ENCODE measurements at regions not wholly inside any gene's neighbourhood (a gene's known extent, or its start where the extent isn't known, plus 50 kb on each side); places are given as distances from the start of the nearest gene placed in this dataset.

DNA sequence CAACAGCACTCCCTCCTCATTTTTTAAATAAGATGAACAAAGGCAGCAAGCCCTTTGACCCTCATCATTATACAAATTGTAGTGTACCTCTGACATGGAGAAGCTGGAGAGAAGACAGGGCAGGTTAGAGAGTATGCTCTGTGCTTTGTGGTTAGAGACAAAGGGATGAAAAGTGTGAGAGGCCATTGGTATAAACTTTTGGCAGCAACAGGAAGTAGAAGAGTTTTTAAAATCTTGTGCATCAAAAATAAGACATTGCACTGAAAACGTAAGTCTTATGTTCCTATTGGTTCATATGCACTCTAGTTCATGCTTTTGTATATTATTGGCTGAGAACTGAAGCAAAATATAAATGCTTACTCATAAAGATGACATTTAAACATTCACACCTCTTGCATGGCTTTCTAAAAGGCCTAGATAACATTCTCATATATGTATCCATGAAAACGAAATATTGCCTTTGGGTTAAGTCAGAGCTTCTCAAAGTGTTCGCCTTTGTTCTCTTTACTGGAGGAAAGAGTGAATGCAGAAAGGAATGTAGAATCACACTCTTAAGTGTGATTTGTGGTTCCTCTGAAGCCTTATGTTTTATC, 158.0 kb downstream of the PALM2AKAP2 start:
- H3K4me3 ChIP-seq (ENCODE audit: insufficient read depth, low read depth, low read length), result no peak overlapping the region
- DNase-seq, result no peak
- no peaks in the 10 kb centered on the region for H3K27me3 ChIP-seq (ENCODE audit: control insufficient read depth, insufficient read depth, low read length)
- H3K36me3 ChIP-seq (replicated peaks; ENCODE audit: control insufficient read depth, insufficient read depth, low read length), result no peaks in the 10 kb centered on the region

DNA sequence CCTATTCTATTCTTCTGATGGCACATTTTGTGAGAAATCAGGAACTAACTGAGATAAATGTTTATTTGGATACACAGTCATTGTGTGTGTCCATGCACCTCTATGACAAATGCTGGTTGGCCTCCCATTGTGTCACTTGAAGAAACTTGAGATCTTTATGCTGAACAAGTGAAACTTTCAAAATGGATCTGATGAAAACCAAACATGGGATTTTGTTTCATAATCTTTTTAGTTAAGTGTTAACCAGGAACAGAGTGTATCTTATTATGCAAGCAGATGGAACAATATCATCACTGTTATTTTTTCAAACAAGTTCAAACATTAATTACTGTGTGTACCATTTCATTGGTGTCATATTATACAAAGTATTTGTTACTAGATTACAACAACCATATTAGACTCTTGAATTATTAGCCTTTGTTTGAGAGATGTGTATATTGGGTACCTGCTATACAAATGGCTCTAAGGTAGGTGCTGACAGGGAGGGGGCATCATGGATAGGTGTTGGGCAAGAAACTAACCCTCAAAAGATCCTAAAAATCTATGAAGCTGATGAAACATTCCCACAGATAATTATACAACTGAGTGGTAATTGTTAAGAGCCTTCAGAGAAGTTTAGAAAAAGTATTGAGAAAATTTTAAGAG, 159.8 kb downstream of the PALM2AKAP2 start:
- Histone ChIP-seq H3K36me3 (replicated peaks; ENCODE audit: control insufficient read depth, insufficient read depth, low read length) (no peaks in the 10 kb centered on the region), H3K27me3 (ENCODE audit: control insufficient read depth, insufficient read depth, low read length) (no peaks in the 10 kb centered on the region), H3K4me3 (ENCODE audit: insufficient read depth, low read depth, low read length) (no peak overlapping the region)
- no peak for DNase-seq

DNA sequence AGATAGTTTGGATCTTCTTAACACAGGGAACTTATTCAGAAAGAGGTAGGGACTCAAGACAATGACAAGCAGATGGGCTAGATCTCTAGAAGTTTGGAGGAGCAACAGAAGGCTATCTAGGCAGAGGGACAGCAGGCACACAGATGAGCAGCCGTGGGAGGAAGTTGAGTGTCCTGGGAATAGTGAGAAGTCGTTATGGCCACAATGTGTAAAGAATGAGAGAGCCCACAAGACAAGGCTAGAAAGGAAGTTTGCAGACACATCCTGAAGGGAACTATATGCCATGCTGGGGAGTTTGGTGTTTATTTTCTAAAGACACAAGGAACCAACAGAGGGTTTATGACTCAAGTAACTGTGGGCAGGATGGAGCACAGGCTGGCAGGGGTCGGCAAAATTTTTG, 160.6 kb downstream of the PALM2AKAP2 start:
- H3K36me3 ChIP-seq (replicated peaks; ENCODE audit: control insufficient read depth, insufficient read depth, low read length), result no peaks in the 10 kb centered on the region
- no peak for DNase-seq
- H3K27me3 ChIP-seq (ENCODE audit: control insufficient read depth, insufficient read depth, low read length), result no peaks in the 10 kb centered on the region
- H3K4me3 ChIP-seq (ENCODE audit: insufficient read depth, low read depth, low read length), result no peak overlapping the region

DNA sequence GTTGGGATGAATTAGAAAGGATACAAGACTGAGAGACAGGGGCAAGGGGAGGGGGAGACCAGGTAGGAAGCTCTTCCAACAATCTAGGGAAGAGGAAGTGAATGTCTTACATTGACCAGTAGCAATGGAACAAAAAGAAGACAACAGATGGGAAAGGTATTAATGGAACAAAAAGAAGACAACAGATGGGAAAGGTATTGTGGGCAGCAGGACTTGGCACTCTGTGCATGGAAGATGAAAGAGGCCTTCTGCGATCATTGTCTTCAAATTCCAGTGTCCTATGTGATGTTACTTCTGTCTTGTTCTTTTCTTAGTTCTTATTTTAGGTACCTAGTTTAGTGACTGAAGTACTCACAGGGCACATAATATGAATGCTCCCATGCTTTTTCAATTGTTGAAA, 161.8 kb downstream of the PALM2AKAP2 start:
- DNase-seq, result no peak

DNA sequence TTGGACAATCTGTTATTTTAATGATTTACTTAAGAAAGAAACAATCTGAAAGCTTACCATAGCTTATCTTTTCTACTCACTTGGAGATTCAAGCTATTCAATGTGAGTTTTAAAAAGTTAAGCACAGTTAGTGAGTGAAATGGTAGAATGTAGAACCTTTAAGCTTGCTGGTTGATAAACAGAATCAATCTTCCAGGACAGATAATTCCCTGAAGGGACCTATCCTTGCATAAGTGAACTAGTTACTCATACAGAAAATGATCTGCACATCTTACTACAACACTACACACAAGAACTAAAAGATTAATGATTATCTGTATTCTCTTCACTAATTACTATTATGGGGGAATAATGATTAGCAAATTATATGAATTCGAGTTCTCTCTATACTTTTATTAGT, 165.6 kb downstream of the PALM2AKAP2 start:
- no peak overlapping the region for H3K4me3 ChIP-seq (ENCODE audit: insufficient read depth, low read depth, low read length)
- H3K27me3 ChIP-seq (ENCODE audit: control insufficient read depth, insufficient read depth, low read length), result no peaks in the 10 kb centered on the region
- H3K36me3 ChIP-seq (replicated peaks; ENCODE audit: control insufficient read depth, insufficient read depth, low read length), result no peaks in the 10 kb centered on the region
- DNase-seq, result no peak

More for the DNA sequence above, 161.8 kb downstream of the PALM2AKAP2 start:
- Histone ChIP-seq H3K27me3 (ENCODE audit: control insufficient read depth, insufficient read depth, low read length) (no peaks in the 10 kb centered on the region), H3K36me3 (replicated peaks; ENCODE audit: control insufficient read depth, insufficient read depth, low read length) (no peaks in the 10 kb centered on the region), H3K4me3 (ENCODE audit: insufficient read depth, low read depth, low read length) (no peak overlapping the region)

DNA sequence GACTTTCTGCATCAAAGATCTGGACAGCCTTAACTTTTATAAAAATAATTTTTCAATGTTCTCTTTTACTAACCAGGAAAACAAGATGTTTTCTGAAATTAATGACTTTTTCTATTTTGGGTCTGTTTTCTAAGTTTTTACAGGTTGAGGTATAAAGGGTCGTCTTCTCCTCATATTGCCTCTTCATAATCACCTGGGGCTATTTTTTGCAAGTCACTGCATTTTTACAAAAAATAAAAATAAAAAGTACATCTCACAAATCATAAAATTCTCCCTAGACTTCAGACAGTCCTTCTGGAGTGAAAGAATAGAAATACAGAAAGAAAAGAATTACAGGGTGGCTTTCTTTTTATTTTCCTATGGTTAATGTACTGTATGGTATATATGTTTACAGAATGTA, 168.5 kb downstream of the PALM2AKAP2 start:
- DNase-seq, result no peak
- no peaks in the 10 kb centered on the region for H3K27me3 ChIP-seq (ENCODE audit: control insufficient read depth, insufficient read depth, low read length)
- H3K36me3 ChIP-seq (replicated peaks; ENCODE audit: control insufficient read depth, insufficient read depth, low read length), result no peaks in the 10 kb centered on the region
- H3K4me3 ChIP-seq (ENCODE audit: insufficient read depth, low read depth, low read length), result no peak overlapping the region

DNA sequence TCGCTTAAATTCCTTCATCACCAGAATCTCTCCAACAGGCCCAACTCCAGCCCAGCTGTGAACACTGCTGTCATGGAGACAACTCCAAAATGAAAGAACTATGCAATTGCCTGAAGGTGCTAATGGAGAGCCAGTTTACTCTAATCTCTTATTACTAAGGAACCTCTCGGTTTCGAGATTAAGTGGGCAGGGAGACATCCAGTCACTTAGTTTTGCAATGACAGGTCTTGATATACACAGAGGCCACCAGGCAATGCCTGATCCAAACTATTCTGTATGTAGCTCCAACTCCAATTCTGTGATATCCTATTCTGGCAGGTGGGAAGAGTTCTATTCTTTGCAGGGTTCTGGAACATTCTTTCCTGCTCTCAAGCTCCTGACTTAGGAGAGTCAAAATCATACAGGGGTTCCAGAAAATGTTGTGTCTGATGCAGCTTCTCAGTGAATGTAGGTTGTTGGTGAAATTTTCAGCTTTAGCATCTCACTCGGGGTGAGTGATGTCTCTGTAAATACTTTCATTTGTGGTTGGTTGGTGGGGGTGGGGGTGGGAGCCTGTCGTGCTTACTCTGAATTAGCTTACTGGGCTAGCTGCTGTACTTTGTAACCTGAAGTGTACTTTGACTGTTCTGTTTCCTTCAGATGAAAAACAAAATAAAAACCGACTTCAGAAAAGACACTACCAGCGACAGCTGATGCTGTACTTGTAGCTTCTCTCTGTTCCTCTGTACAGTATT, 170.9 kb downstream of the PALM2AKAP2 start:
- DNase-seq, result no peak
- Histone ChIP-seq H3K27me3 (ENCODE audit: control insufficient read depth, insufficient read depth, low read length) (no peaks in the 10 kb centered on the region), H3K36me3 (replicated peaks; ENCODE audit: control insufficient read depth, insufficient read depth, low read length) (no peaks in the 10 kb centered on the region), H3K4me3 (ENCODE audit: insufficient read depth, low read depth, low read length) (no peak overlapping the region)

DNA sequence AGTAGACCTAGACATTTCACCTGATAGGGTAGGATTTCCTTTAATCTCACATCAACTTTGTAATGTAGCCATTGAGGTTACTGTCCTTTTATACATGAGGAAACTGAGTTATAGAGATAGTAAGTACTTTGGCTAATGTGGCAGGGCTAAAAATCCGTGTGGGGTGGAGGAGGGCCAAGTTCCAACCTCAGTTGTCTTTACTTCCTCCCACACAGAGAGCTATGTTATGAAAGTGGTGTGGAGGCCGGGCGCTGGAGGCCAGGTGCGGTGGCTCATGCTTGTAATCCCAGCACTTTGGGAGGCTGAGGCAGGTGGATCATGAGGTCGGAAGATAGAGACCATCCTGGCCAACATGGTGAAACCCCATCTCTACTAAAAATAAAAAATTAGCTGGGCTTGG, 173.3 kb downstream of the PALM2AKAP2 start:
- Histone ChIP-seq H3K4me3 (ENCODE audit: insufficient read depth, low read depth, low read length) (no peak overlapping the region), H3K36me3 (replicated peaks; ENCODE audit: control insufficient read depth, insufficient read depth, low read length) (no peaks in the 10 kb centered on the region), H3K27me3 (ENCODE audit: control insufficient read depth, insufficient read depth, low read length) (no peaks in the 10 kb centered on the region)
- DNase-seq, result no peak

DNA sequence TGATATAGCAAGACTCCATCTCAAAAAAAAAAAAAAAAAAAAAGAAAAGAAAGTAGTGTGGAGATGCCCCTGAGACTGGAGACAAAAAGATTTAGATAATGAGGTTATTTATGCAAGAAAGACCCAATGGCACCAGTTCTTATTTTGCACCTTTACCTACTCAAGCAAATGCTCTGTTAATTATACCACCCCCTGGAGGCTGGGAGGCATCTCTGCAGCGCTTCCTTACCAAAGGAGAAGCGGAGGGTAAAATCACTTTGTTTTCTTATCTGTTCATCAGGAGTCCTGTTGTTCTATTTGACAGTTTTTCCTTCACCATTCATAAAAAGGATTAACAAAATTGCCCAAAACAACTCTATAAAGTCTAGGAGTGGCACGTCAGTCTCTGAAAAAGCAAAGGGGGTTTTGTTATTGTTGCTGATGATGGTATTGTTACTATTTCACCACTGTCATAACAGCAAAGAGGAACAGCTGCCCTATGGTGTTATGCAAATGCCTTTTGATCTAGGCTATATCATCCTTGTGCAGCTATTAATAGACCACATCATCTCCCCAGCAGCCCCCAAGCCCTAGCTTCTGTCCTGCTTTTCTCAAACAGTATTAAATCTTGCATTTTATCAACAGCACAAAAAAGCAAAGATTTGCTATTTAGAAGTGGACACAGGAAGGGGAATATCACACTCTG, 174.0 kb downstream of the PALM2AKAP2 start:
- DNase-seq, result peak; percentile 40
- H3K36me3 ChIP-seq (replicated peaks; ENCODE audit: control insufficient read depth, insufficient read depth, low read length), result no peaks in the 10 kb centered on the region
- no peak overlapping the region for H3K4me3 ChIP-seq (ENCODE audit: insufficient read depth, low read depth, low read length)
- no peaks in the 10 kb centered on the region for H3K27me3 ChIP-seq (ENCODE audit: control insufficient read depth, insufficient read depth, low read length)

DNA sequence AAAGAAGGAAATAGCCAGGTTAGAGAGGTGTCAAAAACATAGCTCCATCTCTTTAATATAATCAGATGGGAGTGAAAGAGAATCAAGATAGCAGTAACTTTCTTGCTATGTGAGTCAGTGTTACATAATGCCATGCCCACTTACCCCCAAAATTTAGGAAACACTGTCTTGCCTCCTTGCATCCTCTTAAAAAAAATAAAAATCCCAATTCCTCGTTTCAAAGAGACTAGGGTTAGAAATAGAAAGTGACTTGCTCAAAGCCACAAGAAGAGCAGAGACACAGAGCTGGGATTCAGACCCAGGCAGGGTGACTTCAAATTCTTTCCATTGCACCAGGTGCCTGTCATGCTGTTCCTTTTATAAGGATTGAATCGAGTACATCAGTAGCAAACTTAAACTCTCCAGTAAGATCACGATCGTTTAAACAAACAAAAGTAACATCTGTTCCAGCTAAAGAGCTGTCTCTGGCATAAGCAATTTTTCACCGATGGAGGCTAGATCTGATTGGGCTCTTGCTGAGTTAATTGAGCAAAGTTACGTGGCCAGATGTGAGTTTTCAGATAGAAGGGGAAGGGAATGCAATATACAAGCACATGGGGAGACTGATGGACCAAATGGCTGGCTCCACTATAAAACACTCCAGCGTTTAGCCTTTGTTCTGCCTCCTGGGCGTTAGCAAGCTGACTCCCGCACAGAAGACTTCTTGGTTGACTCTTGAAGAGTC, 176.9 kb downstream of the PALM2AKAP2 start:
- no peak overlapping the region for H3K4me3 ChIP-seq (ENCODE audit: insufficient read depth, low read depth, low read length)
- DNase-seq, result no peak
- H3K27me3 ChIP-seq (ENCODE audit: control insufficient read depth, insufficient read depth, low read length), result no peaks in the 10 kb centered on the region
- no peaks in the 10 kb centered on the region for H3K36me3 ChIP-seq (replicated peaks; ENCODE audit: control insufficient read depth, insufficient read depth, low read length)

DNA sequence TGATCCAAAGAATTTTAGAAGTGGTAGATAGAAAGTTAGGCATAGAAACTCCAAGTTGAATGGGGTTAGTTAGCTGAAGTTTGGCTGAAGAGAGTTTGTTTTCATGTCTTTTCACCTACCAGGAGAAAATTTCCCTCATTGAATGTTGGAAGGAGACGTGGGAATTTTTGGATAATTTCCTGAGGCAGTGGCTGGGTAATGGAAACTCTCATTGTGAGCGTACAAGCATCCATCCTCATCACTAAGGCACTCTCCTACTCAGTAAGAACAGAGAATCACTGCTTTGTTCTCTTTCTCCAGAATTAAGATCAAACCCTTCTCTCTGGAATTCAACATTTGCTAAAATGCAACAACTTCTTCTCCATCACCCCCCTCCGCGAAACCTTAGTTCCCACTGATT, 179.7 kb downstream of the PALM2AKAP2 start:
- DNase-seq, result no peak
- no peaks in the 10 kb centered on the region for H3K27me3 ChIP-seq (ENCODE audit: control insufficient read depth, insufficient read depth, low read length)
- H3K36me3 ChIP-seq (replicated peaks; ENCODE audit: control insufficient read depth, insufficient read depth, low read length), result no peaks in the 10 kb centered on the region
- H3K4me3 ChIP-seq (ENCODE audit: insufficient read depth, low read depth, low read length), result no peak overlapping the region

DNA sequence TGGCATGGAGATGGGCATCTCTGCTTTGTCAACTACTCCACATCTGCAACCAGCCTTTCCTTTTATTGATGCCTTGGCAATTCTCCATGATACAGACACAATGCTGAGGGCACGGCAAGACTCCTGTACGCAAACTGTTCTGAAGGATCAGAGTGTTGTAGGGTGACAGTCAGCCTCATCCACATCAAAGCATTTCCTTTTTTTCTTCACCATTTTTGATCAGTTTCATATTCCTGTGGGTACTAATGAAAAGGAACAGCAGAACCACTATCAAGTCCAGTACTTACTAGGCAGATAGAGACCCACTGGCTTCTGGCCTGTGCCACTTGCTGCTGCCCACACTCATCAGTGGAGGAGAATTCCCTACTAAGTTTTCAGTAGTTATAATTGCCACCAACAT, 181.6 kb downstream of the PALM2AKAP2 start:
- Histone ChIP-seq H3K4me3 (ENCODE audit: insufficient read depth, low read depth, low read length) (no peak overlapping the region), H3K27me3 (ENCODE audit: control insufficient read depth, insufficient read depth, low read length) (no peaks in the 10 kb centered on the region), H3K36me3 (replicated peaks; ENCODE audit: control insufficient read depth, insufficient read depth, low read length) (no peaks in the 10 kb centered on the region)
- no peak for DNase-seq

DNA sequence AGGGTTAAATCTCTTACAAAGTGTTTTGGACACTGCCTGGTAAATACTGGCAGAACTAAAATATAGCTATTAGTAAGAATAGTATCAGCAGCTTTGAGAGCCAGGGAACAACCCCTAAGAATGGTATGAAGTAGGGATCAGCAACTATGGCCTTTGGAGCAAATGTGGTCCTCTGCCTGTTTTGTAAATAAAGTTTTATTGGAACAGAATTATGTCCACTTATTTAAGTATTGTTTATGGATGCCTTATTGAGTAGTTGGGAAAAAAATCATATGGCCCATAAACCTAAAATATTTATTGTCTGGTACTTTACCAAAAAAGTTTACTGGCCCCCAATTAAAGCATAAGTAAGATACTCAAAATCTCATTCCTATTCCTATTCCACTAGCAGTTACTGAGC, 182.2 kb downstream of the PALM2AKAP2 start:
- H3K27me3 ChIP-seq (ENCODE audit: control insufficient read depth, insufficient read depth, low read length), result no peaks in the 10 kb centered on the region
- H3K36me3 ChIP-seq (replicated peaks; ENCODE audit: control insufficient read depth, insufficient read depth, low read length), result no peaks in the 10 kb centered on the region
- no peak overlapping the region for H3K4me3 ChIP-seq (ENCODE audit: insufficient read depth, low read depth, low read length)
- DNase-seq, result no peak

DNA sequence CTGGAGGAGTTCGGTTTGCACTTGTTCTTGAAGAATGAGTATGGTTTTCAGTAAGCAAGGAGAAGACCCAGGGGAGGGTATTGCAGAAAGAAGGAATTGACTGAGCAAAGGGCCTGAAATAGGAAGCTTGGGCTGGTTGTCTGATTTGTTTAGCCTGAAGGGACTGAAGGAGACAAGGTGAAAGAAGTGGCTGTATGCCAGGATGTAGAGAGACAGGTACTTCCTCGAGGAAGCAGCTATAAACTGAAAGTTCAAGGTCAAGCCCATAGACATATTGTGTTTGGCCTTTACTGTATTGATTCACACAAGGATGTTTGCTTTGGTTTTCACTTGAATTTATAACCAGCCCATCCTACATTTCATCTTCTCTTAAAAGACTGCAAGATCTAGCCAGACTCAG, 183.1 kb downstream of the PALM2AKAP2 start:
- Histone ChIP-seq H3K4me3 (ENCODE audit: insufficient read depth, low read depth, low read length) (no peak overlapping the region), H3K27me3 (ENCODE audit: control insufficient read depth, insufficient read depth, low read length) (no peaks in the 10 kb centered on the region), H3K36me3 (replicated peaks; ENCODE audit: control insufficient read depth, insufficient read depth, low read length) (no peaks in the 10 kb centered on the region)
- no peak for DNase-seq

Measured in H7 (cell line).